ENCODE measurements at regions not wholly inside any gene's neighbourhood (a gene's known extent, or its start where the extent isn't known, plus 50 kb on each side); places are given as distances from the start of the nearest gene placed in this dataset.

DNA sequence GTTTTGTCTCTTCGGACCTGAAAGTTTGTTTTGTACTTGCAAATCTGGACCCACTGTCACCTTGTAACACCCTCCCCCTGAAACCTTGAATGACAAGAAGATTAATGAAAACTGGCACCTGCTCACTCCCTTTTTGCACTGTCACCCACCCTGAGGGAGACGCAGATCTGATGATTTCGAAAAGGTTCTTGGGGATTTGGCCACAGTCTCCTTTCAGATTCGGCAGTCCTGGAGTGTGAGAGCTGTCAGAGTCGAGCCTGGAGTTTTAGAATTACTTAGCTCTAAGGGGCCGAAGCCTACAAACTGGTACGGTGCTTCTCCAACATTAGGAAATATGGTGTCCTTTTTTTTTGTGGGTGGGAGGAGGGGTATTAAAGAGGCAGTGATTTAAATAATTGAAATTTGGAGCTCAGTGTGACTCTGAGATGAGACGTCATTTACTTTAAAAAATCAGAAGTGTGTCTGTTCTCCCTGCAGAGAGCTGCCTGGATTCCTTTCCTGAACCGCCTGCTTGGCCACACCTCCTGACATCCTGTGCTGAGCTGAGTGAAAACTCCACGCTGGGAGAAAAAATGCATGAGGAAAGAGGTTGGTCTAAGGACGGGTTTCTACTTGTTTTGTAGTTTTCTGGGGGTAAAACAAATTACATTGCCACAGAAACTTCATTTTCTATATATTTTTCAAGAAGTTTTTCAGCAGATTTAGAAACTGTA is 447.0 kb upstream of the CDH4 start:
- H3K4me1 ChIP-seq: no peaks in the 10 kb centered on the region
- peaks cover 16% of the 10 kb centered on the region for H3K27me3 ChIP-seq
- DNase-seq: no peak
- peaks cover 2% of the 10 kb centered on the region; the same call in 1 of the 2 replicates for H3K9me3 ChIP-seq (replicated peaks)
- H3K27ac ChIP-seq: no peak overlapping the region
- no peak overlapping the region for H3K4me3 ChIP-seq
- no peaks in the 10 kb centered on the region for H3K36me3 ChIP-seq

GRCh38 chr20:60806354-60806753 is 445.7 kb upstream of the CDH4 start:
- no peaks in the 10 kb centered on the region for H3K9me3 ChIP-seq (replicated peaks)
- H3K4me1 ChIP-seq: no peaks in the 10 kb centered on the region
- H3K36me3 ChIP-seq: no peaks in the 10 kb centered on the region
- no peak overlapping the region for H3K27ac ChIP-seq
- H3K4me3 ChIP-seq: no peak overlapping the region
- DNase-seq: no peak
- H3K27me3 ChIP-seq: peaks cover 21% of the 10 kb centered on the region

DNA sequence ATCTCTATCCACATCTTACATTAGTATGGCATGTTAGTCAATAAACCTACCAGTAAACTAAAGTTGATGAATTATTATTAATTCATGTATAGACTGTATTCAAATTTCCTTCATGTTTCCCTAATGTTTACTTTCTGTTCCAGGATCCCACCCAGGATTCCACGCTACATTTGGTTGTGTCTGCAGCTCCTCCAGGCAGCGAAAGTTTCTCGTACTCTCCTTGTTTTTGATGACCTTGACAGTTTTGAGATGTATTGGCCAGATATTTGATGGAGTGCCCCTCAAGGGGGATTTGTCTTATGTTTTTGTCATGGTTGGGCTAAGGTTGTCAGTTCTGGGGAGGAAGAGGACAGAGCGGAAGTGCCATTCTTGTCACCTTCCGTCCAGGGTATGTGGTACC is 445.2 kb upstream of the CDH4 start:
- H3K4me1 ChIP-seq: no peaks in the 10 kb centered on the region
- no peaks in the 10 kb centered on the region for H3K36me3 ChIP-seq
- H3K9me3 ChIP-seq (replicated peaks): no peaks in the 10 kb centered on the region
- no peak overlapping the region for H3K4me3 ChIP-seq
- no peak overlapping the region for H3K27ac ChIP-seq
- DNase-seq: no peak
- peaks cover 24% of the 10 kb centered on the region for H3K27me3 ChIP-seq

- H3K27me3 ChIP-seq: peaks cover 32% of the 10 kb centered on the region
- no peak for DNase-seq
- no peaks in the 10 kb centered on the region for H3K36me3 ChIP-seq
- no peaks in the 10 kb centered on the region for H3K4me1 ChIP-seq
- no peak overlapping the region for H3K4me3 ChIP-seq
- no peaks in the 10 kb centered on the region for H3K9me3 ChIP-seq (replicated peaks)
- H3K27ac ChIP-seq: no peak overlapping the region
Measured at GRCh38 chr20:60808003-60808672, 443.9 kb upstream of the CDH4 start.

DNA sequence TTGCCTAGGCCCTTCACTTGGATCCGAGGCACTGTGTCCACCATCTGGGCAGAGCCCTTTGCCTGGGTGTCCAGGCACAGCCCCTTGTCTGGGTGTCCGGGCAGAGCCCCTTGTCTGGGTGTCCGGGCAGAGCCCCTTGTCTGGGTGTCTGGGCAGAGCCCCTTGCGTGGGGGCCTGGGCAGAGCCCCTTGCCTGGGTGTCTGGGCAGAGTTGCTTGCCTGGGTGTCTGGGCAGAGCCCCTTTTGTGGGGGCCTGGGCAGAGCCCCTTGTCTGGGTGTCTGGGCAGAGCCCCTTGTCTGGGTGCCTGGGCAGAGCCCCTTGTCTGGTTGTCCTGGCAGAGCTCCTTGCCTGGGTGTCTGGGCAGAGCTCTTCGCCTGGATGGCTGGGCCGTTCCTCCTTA is 443.4 kb upstream of the CDH4 start:
- H3K4me3 ChIP-seq: no peak overlapping the region
- no peak for DNase-seq
- peaks cover 32% of the 10 kb centered on the region for H3K27me3 ChIP-seq
- no peaks in the 10 kb centered on the region for H3K4me1 ChIP-seq
- no peaks in the 10 kb centered on the region for H3K36me3 ChIP-seq
- no peak overlapping the region for H3K27ac ChIP-seq
- H3K9me3 ChIP-seq (replicated peaks): no peaks in the 10 kb centered on the region

DNA sequence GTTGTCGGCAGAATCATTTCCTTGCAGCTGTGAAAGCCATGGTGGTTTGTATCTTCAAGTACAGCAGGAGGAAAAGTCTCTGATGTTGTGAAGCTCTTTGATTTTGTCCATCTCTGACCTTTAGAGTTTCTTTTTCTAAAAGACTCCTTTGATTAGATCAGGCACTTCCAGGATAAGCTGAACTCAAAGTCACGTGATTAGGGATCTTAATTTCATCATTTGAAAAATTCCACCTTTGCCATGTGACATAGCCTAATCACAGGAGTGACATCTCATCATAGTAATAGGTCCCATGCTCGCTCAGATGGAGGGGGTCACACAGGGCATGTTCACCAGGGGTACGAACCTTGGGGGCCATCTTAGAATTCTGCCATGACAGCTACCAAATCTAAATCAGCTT is 441.5 kb upstream of the CDH4 start:
- Histone ChIP-seq H3K27ac (no peak overlapping the region), H3K36me3 (no peaks in the 10 kb centered on the region), H3K4me1 (no peaks in the 10 kb centered on the region), H3K27me3 (peaks cover 20% of the 10 kb centered on the region), H3K4me3 (no peak overlapping the region), H3K9me3 (replicated peaks) (no peaks in the 10 kb centered on the region)
- no peak for DNase-seq

DNA sequence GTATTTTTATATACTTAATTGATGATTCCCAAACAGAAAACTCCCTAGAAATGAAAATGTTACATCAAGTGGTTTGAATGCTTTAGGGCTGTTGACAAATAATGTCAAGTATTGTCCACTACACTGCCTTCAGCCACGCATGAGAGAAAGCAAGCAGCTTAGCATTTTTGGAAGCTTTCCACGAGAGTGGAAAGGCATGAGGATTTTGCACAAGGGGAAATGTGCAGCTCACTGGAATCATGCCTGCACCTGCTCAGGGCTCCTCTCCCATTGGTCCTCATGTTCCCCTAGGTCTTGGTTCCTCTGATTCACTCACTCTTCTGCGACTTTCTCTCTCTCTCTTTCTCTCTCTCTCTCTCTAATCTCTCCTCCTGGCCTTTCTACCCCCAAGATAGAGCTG is 439.5 kb upstream of the CDH4 start:
- Histone ChIP-seq H3K4me3 (no peak overlapping the region), H3K36me3 (no peaks in the 10 kb centered on the region), H3K27me3 (peaks cover 20% of the 10 kb centered on the region), H3K4me1 (no peaks in the 10 kb centered on the region), H3K9me3 (replicated peaks) (no peaks in the 10 kb centered on the region), H3K27ac (no peak overlapping the region)
- DNase-seq: no peak

DNA sequence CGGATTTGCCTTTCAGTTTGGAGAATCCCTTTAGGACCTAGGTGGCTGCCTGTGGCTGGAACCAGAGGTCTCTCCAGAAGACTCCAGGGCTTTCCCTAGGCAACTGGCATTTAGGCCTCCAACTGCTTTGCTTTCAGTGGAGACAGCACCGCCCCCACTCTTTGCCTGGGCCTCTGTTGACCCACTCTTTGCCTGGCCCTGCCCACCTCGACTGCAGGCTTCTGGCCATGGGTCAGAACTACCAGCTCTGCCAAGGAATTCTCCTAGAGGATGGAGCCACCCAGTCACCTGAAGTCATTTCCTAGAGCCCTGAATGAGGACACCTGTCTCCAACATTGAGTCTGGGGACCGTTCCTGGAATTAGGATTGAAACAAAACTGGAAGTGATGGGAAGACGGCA is 439.0 kb upstream of the CDH4 start:
- no peak for DNase-seq
- H3K4me1 ChIP-seq: no peaks in the 10 kb centered on the region
- H3K27me3 ChIP-seq: peaks cover 20% of the 10 kb centered on the region
- H3K36me3 ChIP-seq: no peaks in the 10 kb centered on the region
- H3K9me3 ChIP-seq (replicated peaks): no peaks in the 10 kb centered on the region
- H3K27ac ChIP-seq: no peak overlapping the region
- no peak overlapping the region for H3K4me3 ChIP-seq

DNA sequence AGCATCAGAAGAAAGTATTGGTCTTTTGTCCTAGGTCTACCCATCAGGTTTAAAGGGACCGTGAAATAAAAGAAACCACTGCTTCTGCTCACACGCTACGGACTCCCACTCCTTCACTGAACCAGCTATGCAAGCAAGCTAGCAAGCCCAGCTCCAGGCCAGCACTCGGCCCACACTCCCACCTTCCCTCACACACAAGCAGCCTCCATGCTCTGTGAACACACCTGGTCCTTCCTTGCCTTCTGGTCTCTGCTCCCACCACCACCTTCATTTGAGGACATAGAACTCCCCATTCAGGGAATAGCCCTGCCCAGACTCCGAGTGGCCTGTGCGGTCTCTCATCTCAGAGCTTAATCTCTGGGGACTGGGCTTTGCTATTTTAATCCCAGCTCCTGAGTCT is 436.4 kb upstream of the CDH4 start:
- Histone ChIP-seq H3K4me1 (no peaks in the 10 kb centered on the region), H3K4me3 (no peak overlapping the region), H3K9me3 (replicated peaks) (no peaks in the 10 kb centered on the region), H3K27me3 (peaks cover 23% of the 10 kb centered on the region), H3K36me3 (no peaks in the 10 kb centered on the region), H3K27ac (no peak overlapping the region)
- no peak for DNase-seq

DNA sequence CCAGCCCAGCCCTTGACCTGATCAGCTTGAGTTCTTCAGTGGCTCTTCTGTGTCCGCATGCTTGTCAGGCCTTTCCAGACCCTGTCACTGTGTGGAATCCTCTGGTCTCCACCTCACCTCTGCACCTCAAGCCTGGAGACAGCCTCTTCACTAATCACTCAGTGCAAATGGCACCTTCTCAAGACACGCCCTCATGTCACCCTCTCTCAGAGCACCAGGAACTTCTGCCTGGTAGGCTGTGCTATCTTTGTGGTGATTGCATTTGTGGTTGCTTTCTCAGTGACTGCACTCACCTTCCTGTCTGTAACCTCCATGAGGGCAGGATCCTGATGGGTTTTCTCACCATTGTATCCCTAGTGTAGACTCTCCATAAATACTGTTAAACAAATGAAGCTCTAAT is 435.2 kb upstream of the CDH4 start:
- DNase-seq: no peak
- no peak overlapping the region for H3K27ac ChIP-seq
- peaks cover 20% of the 10 kb centered on the region for H3K27me3 ChIP-seq
- no peaks in the 10 kb centered on the region for H3K9me3 ChIP-seq (replicated peaks)
- no peak overlapping the region for H3K4me3 ChIP-seq
- no peaks in the 10 kb centered on the region for H3K36me3 ChIP-seq
- no peaks in the 10 kb centered on the region for H3K4me1 ChIP-seq

GRCh38 chr20:60817891-60818290 is 434.2 kb upstream of the CDH4 start:
- Histone ChIP-seq H3K4me3 (no peak overlapping the region), H3K27ac (no peak overlapping the region), H3K4me1 (no peaks in the 10 kb centered on the region), H3K36me3 (no peaks in the 10 kb centered on the region), H3K27me3 (peaks cover 10% of the 10 kb centered on the region; the same call in 1 of the 2 replicates), H3K9me3 (replicated peaks) (no peaks in the 10 kb centered on the region)
- DNase-seq: no peak

- H3K4me3 ChIP-seq: no peak overlapping the region
- no peak for DNase-seq
- no peaks in the 10 kb centered on the region for H3K4me1 ChIP-seq
- no peaks in the 10 kb centered on the region for H3K9me3 ChIP-seq (replicated peaks)
- no peak overlapping the region for H3K27ac ChIP-seq
- H3K36me3 ChIP-seq: no peaks in the 10 kb centered on the region
- peaks cover 9% of the 10 kb centered on the region; the same call in 1 of the 2 replicates for H3K27me3 ChIP-seq
Measured at GRCh38 chr20:60819511-60819910, 432.6 kb upstream of the CDH4 start.

- H3K4me3 ChIP-seq: no peak overlapping the region
- no peaks in the 10 kb centered on the region for H3K4me1 ChIP-seq
- H3K9me3 ChIP-seq (replicated peaks): no peaks in the 10 kb centered on the region
- no peaks in the 10 kb centered on the region for H3K36me3 ChIP-seq
- DNase-seq: no peak
- H3K27ac ChIP-seq: no peak overlapping the region
- peaks cover 9% of the 10 kb centered on the region; the same call in 1 of the 2 replicates for H3K27me3 ChIP-seq
Measured at GRCh38 chr20:60820149-60820548, 431.9 kb upstream of the CDH4 start.

GRCh38 chr20:60820918-60821317 is 431.1 kb upstream of the CDH4 start:
- Histone ChIP-seq H3K27me3 (peaks cover 9% of the 10 kb centered on the region; the same call in 1 of the 2 replicates), H3K9me3 (replicated peaks) (no peaks in the 10 kb centered on the region), H3K36me3 (no peaks in the 10 kb centered on the region), H3K4me3 (no peak overlapping the region), H3K4me1 (no peaks in the 10 kb centered on the region), H3K27ac (no peak overlapping the region)
- no peak for DNase-seq

DNA sequence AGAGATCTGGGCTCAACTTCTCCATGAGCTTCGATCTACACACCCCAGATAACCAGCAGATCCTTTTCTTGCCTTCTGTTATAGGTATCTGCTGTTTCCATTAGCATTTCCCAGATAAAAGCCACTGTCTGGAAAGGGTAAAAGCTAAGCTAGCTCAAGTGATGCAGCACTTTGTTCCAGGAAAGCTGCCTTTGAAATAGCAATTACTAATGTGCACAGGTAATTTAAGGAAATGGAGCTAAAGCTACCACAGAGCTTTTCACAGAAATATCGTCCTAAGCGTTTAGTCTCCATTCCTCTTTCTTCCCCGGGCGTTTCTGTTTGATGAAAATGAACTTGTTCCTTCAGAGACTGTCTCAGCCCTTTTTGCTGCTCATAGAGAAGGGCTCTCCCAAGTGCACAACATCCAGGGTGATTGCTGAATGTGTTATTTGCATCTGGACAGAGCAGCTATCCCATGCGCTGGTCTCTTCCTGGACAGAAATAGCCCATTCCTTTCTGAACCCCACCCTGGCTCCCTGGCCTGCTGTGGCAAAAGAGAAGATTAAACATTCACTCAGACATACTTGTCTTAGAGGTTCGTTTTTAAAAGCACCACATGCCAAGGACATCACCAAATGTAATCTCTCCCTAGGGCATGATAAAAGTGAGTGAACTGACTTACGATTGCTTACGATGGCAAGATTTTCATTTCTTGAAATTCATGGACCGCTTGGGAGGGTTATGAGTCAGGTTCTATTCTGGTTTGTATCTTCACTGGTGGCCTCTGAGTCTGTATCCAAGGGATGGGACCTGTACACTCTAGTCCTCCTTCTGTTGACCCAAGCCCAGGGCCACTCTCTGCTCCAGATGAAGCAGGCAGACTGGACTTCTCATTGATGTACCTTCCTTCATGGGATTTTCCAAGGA is 429.1 kb upstream of the CDH4 start:
- DNase-seq: no peak
- Histone ChIP-seq H3K4me1 (no peaks in the 10 kb centered on the region), H3K27ac (no peak overlapping the region), H3K4me3 (no peak overlapping the region), H3K36me3 (no peaks in the 10 kb centered on the region), H3K9me3 (replicated peaks) (no peaks in the 10 kb centered on the region), H3K27me3 (peaks cover 9% of the 10 kb centered on the region; the same call in 1 of the 2 replicates)
